ENCODE measurements at regions not wholly inside any gene's neighbourhood (a gene's known extent, or its start where the extent isn't known, plus 50 kb on each side); places are given as distances from the start of the nearest gene placed in this dataset.

GRCh38 chr21:31596055-31596454 is 63.4 kb upstream of the SOD1 start:
- TF ChIP-seq CTCF (IDR thresholded peaks at IDR 0.05; ENCODE audit: low read depth, low read length, missing input control) (no peak), MAX (IDR thresholded peaks at IDR 0.05) (no peak), GABPA (IDR thresholded peaks at IDR 0.05 in 1 of 2, conservative IDR thresholded peaks at IDR 0.05 in 1 of 2) (no peak), FOXA1 (IDR thresholded peaks at IDR 0.05) (no peak), YY1 (IDR thresholded peaks at IDR 0.05) (no peak), EGR1 (IDR thresholded peaks at IDR 0.05; ENCODE audit: low read depth in 2 of 2) (no peak), RAD21 (IDR thresholded peaks at IDR 0.05) (no peak)
- TF ChIP-seq, protein P1, sequence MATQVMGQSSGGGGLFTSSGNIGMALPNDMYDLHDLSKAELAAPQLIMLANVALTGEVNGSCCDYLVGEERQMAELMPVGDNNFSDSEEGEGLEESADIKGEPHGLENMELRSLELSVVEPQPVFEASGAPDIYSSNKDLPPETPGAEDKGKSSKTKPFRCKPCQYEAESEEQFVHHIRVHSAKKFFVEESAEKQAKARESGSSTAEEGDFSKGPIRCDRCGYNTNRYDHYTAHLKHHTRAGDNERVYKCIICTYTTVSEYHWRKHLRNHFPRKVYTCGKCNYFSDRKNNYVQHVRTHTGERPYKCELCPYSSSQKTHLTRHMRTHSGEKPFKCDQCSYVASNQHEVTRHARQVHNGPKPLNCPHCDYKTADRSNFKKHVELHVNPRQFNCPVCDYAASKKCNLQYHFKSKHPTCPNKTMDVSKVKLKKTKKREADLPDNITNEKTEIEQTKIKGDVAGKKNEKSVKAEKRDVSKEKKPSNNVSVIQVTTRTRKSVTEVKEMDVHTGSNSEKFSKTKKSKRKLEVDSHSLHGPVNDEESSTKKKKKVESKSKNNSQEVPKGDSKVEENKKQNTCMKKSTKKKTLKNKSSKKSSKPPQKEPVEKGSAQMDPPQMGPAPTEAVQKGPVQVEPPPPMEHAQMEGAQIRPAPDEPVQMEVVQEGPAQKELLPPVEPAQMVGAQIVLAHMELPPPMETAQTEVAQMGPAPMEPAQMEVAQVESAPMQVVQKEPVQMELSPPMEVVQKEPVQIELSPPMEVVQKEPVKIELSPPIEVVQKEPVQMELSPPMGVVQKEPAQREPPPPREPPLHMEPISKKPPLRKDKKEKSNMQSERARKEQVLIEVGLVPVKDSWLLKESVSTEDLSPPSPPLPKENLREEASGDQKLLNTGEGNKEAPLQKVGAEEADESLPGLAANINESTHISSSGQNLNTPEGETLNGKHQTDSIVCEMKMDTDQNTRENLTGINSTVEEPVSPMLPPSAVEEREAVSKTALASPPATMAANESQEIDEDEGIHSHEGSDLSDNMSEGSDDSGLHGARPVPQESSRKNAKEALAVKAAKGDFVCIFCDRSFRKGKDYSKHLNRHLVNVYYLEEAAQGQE (IDR thresholded peaks at IDR 0.05), result no peak

Measured in liver (tissue), 3 donors.